Stomach (tissue), 4 donors: ENCODE measurements at regions not wholly inside any gene's neighbourhood (a gene's known extent, or its start where the extent isn't known, plus 50 kb on each side); places are given as distances from the start of the nearest gene placed in this dataset.

Experiments
- POLR2A ChIP-seq, 4 donors: fragments of 450-650 bp; IDR thresholded peaks; one replicate each; pipeline ENCODE4 v1.6.1; 2016; ENCODE audit warnings: antibody characterized with exemption in 4 of 4, control low read depth in 2 of 4, mild to moderate bottlenecking in 1 of 4, moderate library complexity in 1 of 4
- POLR2AphosphoS5 ChIP-seq, 3 donors: sonication (generic); formaldehyde crosslinking; IDR thresholded peaks; one replicate each; pipeline ENCODE4 v1.6.1; 2016; ENCODE audit warnings: antibody characterized with exemption in 3 of 3
- TF ChIP-seq, protein P1 (sequence below), 7 experiments: fragments of 450-650 bp in 4 of 7; fragments of 200-600 bp in 3 of 7; sonication (generic) in 3 of 7; IDR thresholded peaks; one replicate each; pipeline ENCODE4 v1.5.1; 2016 to 2019; ENCODE audit warnings: antibody characterized with exemption in 7 of 7, control low read depth in 2 of 7, mild to moderate bottlenecking in 1 of 7

GRCh38 chr3:86418861-86419260 is 572.1 kb downstream of the VGLL3 start:
- TF ChIP-seq POLR2AphosphoS5 (IDR thresholded peaks at IDR 0.05) (no peak), POLR2A (IDR thresholded peaks at IDR 0.05) (no peak)
- TF ChIP-seq, protein P1, sequence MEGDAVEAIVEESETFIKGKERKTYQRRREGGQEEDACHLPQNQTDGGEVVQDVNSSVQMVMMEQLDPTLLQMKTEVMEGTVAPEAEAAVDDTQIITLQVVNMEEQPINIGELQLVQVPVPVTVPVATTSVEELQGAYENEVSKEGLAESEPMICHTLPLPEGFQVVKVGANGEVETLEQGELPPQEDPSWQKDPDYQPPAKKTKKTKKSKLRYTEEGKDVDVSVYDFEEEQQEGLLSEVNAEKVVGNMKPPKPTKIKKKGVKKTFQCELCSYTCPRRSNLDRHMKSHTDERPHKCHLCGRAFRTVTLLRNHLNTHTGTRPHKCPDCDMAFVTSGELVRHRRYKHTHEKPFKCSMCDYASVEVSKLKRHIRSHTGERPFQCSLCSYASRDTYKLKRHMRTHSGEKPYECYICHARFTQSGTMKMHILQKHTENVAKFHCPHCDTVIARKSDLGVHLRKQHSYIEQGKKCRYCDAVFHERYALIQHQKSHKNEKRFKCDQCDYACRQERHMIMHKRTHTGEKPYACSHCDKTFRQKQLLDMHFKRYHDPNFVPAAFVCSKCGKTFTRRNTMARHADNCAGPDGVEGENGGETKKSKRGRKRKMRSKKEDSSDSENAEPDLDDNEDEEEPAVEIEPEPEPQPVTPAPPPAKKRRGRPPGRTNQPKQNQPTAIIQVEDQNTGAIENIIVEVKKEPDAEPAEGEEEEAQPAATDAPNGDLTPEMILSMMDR (IDR thresholded peaks at IDR 0.05): no peak
